Gastrocnemius medialis (tissue), 4 donors: ENCODE measurements at regions not wholly inside any gene's neighbourhood (a gene's known extent, or its start where the extent isn't known, plus 50 kb on each side); places are given as distances from the start of the nearest gene placed in this dataset.

Experiments used
- POLR2A ChIP-seq, 2 donors: fragments of 450-650 bp; IDR thresholded peaks; one replicate each; pipeline ENCODE4 v1.6.1; 2017; ENCODE audit warnings: antibody characterized with exemption in 2 of 2, mild to moderate bottlenecking in 2 of 2, moderate library complexity in 2 of 2
- TF ChIP-seq, protein P1 (sequence below), 5 experiments: fragments of 450-650 bp in 3 of 5; fragments of 200-600 bp in 2 of 5; sonication (generic) in 2 of 5; IDR thresholded peaks in 4 of 5; conservative IDR thresholded peaks in 1 of 5; 1 replicate in 4 of 5; 2 replicates in 1 of 5; pipeline ENCODE4 v1.5.1; 2016 to 2019; ENCODE audit warnings: antibody characterized with exemption in 5 of 5, mild to moderate bottlenecking in 3 of 5, moderate library complexity in 3 of 5

DNA sequence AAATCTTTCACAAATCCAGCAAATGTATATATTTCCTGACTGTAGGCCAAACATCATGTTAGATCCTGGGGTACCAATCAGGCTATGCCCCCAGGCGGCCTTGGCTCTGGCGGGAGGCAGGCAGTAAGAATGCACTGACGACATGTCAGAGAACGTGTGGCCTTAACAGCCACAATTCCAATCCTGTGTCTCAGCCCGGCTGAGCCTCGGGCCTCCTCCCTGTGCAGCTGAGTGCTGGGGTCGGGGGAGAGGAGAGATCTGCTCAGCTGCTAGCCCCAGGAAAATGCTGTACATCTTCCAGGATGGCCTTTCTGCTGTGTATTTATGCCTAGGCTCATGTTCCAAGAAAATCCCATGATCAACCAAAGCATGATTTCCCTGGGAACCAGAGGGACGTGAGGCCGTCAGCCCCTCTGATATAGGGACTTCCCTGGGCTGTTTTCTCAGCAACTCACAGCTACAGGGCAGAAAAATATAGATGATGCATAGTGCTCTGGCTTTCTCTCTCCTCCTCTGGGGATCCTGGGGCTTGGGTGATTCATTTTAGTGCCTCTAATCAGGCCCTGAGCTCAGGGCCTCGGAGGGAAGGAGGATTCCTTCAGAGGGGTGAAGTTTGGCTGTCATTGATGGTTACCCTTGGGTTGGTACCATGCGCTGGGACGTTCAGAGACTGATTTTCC, 604.0 kb downstream of the HS3ST4 start:
- TF ChIP-seq, protein P1, sequence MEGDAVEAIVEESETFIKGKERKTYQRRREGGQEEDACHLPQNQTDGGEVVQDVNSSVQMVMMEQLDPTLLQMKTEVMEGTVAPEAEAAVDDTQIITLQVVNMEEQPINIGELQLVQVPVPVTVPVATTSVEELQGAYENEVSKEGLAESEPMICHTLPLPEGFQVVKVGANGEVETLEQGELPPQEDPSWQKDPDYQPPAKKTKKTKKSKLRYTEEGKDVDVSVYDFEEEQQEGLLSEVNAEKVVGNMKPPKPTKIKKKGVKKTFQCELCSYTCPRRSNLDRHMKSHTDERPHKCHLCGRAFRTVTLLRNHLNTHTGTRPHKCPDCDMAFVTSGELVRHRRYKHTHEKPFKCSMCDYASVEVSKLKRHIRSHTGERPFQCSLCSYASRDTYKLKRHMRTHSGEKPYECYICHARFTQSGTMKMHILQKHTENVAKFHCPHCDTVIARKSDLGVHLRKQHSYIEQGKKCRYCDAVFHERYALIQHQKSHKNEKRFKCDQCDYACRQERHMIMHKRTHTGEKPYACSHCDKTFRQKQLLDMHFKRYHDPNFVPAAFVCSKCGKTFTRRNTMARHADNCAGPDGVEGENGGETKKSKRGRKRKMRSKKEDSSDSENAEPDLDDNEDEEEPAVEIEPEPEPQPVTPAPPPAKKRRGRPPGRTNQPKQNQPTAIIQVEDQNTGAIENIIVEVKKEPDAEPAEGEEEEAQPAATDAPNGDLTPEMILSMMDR (IDR thresholded peaks at IDR 0.05 in 4 of 5, conservative IDR thresholded peaks at IDR 0.05 in 1 of 5), result no peak
- TF ChIP-seq POLR2A (IDR thresholded peaks at IDR 0.05), result no peak
